PC-9 (cell line): ENCODE measurements at regions not wholly inside any gene's neighbourhood (a gene's known extent, or its start where the extent isn't known, plus 50 kb on each side); places are given as distances from the start of the nearest gene placed in this dataset.

Source experiments
- BruUV-seq: library from RNA; stranded (reverse); fragments of 400-500 nt; replicated peaks from 2 replicates; lab custom pipeline; 2021; lab: Mats Ljungman, UMichigan
- CTCF ChIA-PET: fragments of 300-600 bp; sonication (Branson Sonifier 250); formaldehyde crosslinking; loops from one replicate; lab custom pipeline; 2022; ENCODE audit warnings: antibody characterized with exemption; lab: Charles Lee
- POLR2A ChIA-PET: fragments of 300-600 bp; sonication (Branson Sonifier 250); formaldehyde crosslinking; loops from one replicate; lab custom pipeline; 2022; ENCODE audit warnings: antibody characterized with exemption; ENCODE audit not compliant: unreplicated experiment; lab: Charles Lee
- DNase-seq, 2 experiments: peaks; one replicate each; pipeline versions ENCODE4 v3.0.0 to v3.0.0-alpha.2; 2015 to 2022; ENCODE audit warnings: mixed read lengths in 1 of 2
- H2AFZ ChIP-seq: fragments of 200-600 bp; sonication (generic); 2 replicates; pipeline ENCODE4 v1.8.1; 2017; ENCODE audit warnings: antibody characterized with exemption
- H3F3A ChIP-seq: fragments of 200-600 bp; sonication (generic); 2 replicates; pipeline ENCODE4 v1.8.1; 2017; ENCODE audit warnings: antibody characterized with exemption, mild to moderate bottlenecking, low read depth; ENCODE audit not compliant: insufficient read depth
- H3K27ac ChIP-seq: fragments of 200-600 bp; sonication (generic); 2 replicates; pipeline ENCODE4 v1.6.1; 2016; ENCODE audit warnings: mixed run types
- H3K27me3 ChIP-seq: fragments of 200-600 bp; sonication (generic); 2 replicates; pipeline ENCODE4 v1.6.1; 2016; ENCODE audit warnings: low read depth, mixed run types; ENCODE audit not compliant: insufficient read depth
- H3K36me3 ChIP-seq: fragments of 200-600 bp; sonication (generic); 2 replicates; pipeline ENCODE4 v1.6.1; 2016; ENCODE audit warnings: low read depth, mixed run types
- H3K4me1 ChIP-seq: fragments of 200-600 bp; sonication (generic); replicated peaks from 2 replicates; pipeline ENCODE4 v1.6.1; 2016; ENCODE audit warnings: mixed run types; ENCODE audit not compliant: insufficient read depth
- H3K4me2 ChIP-seq: fragments of 200-600 bp; sonication (generic); 2 replicates; pipeline ENCODE4 v1.6.1; 2017; ENCODE audit warnings: mixed run types
- H3K4me3 ChIP-seq: fragments of 200-600 bp; sonication (generic); 2 replicates; pipeline ENCODE4 v1.6.1; 2016; ENCODE audit warnings: mixed run types
- H3K79me2 ChIP-seq: fragments of 200-600 bp; sonication (generic); 2 replicates; pipeline ENCODE4 v1.6.1; 2017; ENCODE audit warnings: low read depth, mixed run types
- H3K9me2 ChIP-seq: fragments of 200-600 bp; sonication (generic); 2 replicates; pipeline ENCODE4 v1.8.1; 2017; ENCODE audit warnings: mild to moderate bottlenecking; ENCODE audit not compliant: insufficient read depth
- H3K9me3 ChIP-seq: fragments of 200-600 bp; sonication (generic); 2 replicates; pipeline ENCODE4 v1.8.1; 2016; ENCODE audit warnings: low read depth; ENCODE audit not compliant: insufficient read depth
- H4K20me1 ChIP-seq: fragments of 200-600 bp; sonication (generic); 2 replicates; pipeline ENCODE4 v1.8.1; 2017; ENCODE audit not compliant: insufficient read depth
- CTCF ChIP-seq: fragments of 200-600 bp; sonication (generic); conservative IDR thresholded peaks from 2 replicates; pipeline ENCODE4 v1.6.1; 2017; ENCODE audit warnings: mixed run types, antibody characterized with exemption, mild to moderate bottlenecking, moderate library complexity
- EZH2 ChIP-seq: fragments of 200-600 bp; sonication (generic); IDR thresholded peaks from 2 replicates; pipeline ENCODE4 v1.8.0; 2017; ENCODE audit warnings: antibody characterized with exemption, low read depth
- intact Hi-C: fragments of 100-400 bp; cut with micrococcal nuclease; formaldehyde crosslinking; loops from one replicate; pipeline ENCODE4 v1.10.0; 2022; ENCODE audit not compliant: unreplicated experiment

GRCh38 chr6:125546841-125547251 is 202.6 kb upstream of the HEY2 start:
- no TSS peak for BruUV-seq
- Histone ChIP-seq H2AFZ (0 out of 2 replicates have a peak overlapping the region, but pooled peaks have one; percentile 49), H3K27me3 (no peaks in the 10 kb centered on the region), H3K9me3 (no peaks in the 10 kb centered on the region), H3F3A (no peaks in the 10 kb centered on the region), H3K27ac (no peak overlapping the region), H3K4me2 (no peak overlapping the region), H3K79me2 (no peaks in the 10 kb centered on the region), H4K20me1 (no peaks in the 10 kb centered on the region), H3K4me1 (peaks cover 6% of the 10 kb centered on the region; the same call in 1 of the 2 replicates), H3K9me2 (no peaks in the 10 kb centered on the region; the same call in 1 of the 2 replicates), H3K4me3 (no peak overlapping the region), H3K36me3 (no peaks in the 10 kb centered on the region)
- TF ChIP-seq CTCF (no peak), EZH2 (no peak)
- ChIA-PET CTCF (no interaction called here), POLR2A (no interaction called here)
- DNase-seq: no peak
- intact Hi-C loops: no loop called here

GRCh38 chr6:125547381-125547780 is 202.1 kb upstream of the HEY2 start:
- Histone ChIP-seq H3K4me3 (no peak overlapping the region), H3F3A (no peaks in the 10 kb centered on the region), H3K9me2 (no peaks in the 10 kb centered on the region; the same call in 1 of the 2 replicates), H3K4me1 (peaks cover 6% of the 10 kb centered on the region; the same call in 1 of the 2 replicates), H3K27me3 (no peaks in the 10 kb centered on the region), H4K20me1 (no peaks in the 10 kb centered on the region), H3K36me3 (no peaks in the 10 kb centered on the region), H3K9me3 (no peaks in the 10 kb centered on the region), H3K79me2 (no peaks in the 10 kb centered on the region), H3K4me2 (no peak overlapping the region), H3K27ac (no peak overlapping the region), H2AFZ (0 out of 2 replicates have a peak overlapping the region, but pooled peaks have one; percentile 49)
- ChIA-PET CTCF (no interaction called here), POLR2A (no interaction called here)
- no TSS peak for BruUV-seq
- DNase-seq: no peak
- intact Hi-C loops: no loop called here
- no peak for TF ChIP-seq CTCF
- no peak for TF ChIP-seq EZH2

- intact Hi-C loops: no loop called here
- POLR2A ChIA-PET: no interaction called here
- DNase-seq: no peak
Observed at GRCh38 chr6:125549202-125549884, 200.1 kb upstream of the HEY2 start.

More at GRCh38 chr6:125549202-125549884, 200.1 kb upstream of the HEY2 start:
- Histone ChIP-seq H3K4me2 (no peak overlapping the region), H3K27me3 (no peaks in the 10 kb centered on the region), H3K4me3 (no peak overlapping the region), H3K9me3 (no peaks in the 10 kb centered on the region), H3K27ac (no peak overlapping the region), H3K4me1 (peaks cover 6% of the 10 kb centered on the region; the same call in 1 of the 2 replicates), H2AFZ (no peak overlapping the region), H3K36me3 (no peaks in the 10 kb centered on the region), H3K79me2 (no peaks in the 10 kb centered on the region), H4K20me1 (no peaks in the 10 kb centered on the region), H3F3A (no peaks in the 10 kb centered on the region; the same call in 1 of the 2 replicates), H3K9me2 (no peaks in the 10 kb centered on the region; the same call in 1 of the 2 replicates)
- no peak for TF ChIP-seq CTCF
- TF ChIP-seq EZH2: no peak
- CTCF ChIA-PET: no interaction called here
- no TSS peak for BruUV-seq
